ENCODE measurements at regions not wholly inside any gene's neighbourhood (a gene's known extent, or its start where the extent isn't known, plus 50 kb on each side); places are given as distances from the start of the nearest gene placed in this dataset.

DNA sequence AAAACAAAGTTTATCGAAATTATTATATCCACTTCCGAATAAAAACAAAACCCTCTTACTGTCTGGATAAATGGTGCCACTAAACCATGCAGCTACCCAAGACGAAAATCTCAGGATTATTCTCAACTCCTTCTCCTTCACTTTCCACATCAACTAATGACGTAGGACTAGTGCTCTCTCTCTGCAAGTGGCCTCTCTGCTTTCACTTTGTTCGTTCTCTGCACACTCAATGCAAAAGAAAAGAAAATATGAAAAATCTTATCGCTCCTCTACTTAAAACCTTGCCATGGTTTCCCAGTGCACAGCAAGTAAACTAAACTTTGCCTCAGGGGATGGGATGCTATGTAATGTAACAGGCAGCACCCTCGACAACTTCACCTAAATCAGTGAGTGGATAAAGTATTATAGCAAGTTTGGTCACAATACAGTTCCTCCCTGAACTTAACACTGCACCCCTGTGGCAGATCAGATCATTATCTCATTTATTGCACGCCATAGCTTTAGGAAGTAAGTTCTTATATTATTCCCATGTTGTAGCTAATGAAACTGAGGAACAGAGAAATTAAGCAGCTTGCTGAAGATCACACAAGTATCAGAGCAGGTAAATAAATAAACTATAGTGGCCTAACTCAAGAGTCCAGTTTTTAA, 262.7 kb upstream of the GADL1 start:
- DNase-seq, result no peak

GRCh38 chr3:31157893-31158620, 263.6 kb upstream of the GADL1 start:
- peak; percentile 4 for DNase-seq

- no peak for DNase-seq
Observed at GRCh38 chr3:31159331-31160039, 265.0 kb upstream of the GADL1 start.

DNA sequence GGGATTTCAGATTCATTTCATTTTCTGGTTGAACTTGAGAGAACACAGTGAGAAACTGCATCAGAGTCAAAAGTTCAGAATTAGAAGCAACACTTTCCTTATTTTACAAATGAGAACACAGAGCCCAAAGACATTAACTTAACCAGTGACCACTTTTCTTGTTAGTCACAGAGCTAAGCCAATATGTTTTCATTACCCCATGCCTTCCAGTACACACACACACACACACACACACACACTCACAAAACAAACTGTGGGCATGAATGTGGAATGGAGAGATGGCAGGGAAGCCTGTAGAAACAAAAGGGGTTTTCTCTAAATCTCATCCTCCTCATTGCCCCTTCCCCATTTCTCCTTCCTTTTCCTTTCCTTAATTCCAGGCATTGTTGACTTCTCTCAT, 267.4 kb upstream of the GADL1 start:
- no peak for DNase-seq

DNA sequence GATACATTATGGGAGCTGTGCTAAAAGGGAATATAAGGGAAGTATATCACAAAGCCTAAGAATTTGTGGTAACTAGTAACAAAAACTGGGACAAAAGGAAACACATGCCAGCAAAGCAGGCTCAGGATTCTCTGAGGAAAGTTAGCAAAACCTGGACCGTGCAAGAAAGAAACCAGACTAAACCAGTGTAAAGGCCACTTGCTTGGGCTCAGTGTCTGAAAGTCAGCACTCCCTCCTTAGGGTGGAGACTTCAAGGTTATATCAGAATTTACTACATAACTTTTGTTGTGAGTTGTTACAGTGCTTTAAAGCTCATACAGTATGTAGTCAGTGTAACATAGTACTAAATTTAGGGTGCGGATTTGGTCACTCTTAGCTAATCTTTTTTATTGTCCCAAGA, 269.9 kb upstream of the GADL1 start:
- no peak for DNase-seq

DNA sequence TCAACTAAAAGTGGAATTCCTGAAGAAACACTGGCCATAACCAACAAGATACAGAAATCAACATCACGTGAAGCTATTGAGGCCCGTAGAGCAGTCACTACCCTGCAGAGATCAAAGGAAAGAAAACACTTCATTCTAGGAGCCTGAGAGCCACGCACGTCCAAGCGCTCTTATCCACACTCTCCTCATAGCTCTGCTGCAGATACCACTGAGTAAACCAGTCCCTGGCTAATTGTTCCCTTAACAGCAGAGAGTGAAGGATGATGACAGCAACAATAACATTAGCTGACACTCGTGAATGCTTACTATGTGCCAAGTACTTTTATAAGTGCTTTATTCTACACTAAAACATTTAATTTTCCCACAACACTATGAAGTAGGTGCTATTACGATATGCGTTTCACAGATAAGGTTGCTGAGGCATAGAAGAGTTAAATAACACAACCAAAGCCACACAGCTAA, 271.0 kb upstream of the GADL1 start:
- DNase-seq, result peak; percentile 87

- no peak for DNase-seq
Observed at GRCh38 chr3:31166249-31166885, 271.9 kb upstream of the GADL1 start.

DNA sequence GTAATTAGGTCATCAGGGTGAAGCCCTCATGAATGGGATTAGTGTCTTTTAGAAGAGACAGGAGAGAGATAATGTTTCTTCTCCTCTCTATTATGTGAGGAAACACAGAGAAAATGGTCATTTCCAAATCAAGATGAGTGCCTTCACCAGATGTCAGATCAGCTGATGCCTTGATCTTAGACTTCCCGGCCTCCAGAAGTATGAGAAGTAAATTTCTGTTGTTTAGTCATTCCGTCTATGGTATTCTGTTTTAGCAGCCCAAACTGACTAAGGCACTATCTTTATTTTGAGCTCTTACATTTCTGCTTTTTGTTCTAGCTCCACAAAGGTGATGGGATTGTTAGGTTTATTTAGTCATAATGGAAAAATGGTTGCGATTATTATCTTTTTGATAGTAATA, 273.2 kb upstream of the GADL1 start:
- DNase-seq, result no peak

- DNase-seq, result no peak
Observed at GRCh38 chr3:31170932-31171670, 276.6 kb upstream of the GADL1 start.

DNA sequence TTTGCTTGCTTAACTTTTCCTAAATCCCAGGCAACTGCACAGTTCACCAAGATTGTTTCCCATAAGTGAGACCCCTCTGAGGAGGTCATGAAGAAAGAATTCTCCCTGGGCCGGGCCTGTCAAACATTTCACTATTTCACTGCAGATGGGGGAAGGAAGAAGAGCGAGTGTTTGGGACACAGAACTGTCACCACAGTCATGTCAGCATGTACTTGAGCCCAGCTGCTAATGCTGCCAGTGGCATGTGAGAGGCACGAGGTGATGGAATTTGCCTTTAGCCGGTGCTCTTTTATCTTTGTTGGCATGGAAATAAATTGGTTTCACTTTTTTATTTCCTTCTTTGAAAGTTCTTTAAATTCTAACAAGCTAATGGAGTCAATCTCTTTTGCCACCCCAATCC, 277.9 kb upstream of the GADL1 start:
- DNase-seq, result no peak

- DNase-seq, result no peak
Observed at GRCh38 chr3:31173118-31173718, 278.8 kb upstream of the GADL1 start.

- DNase-seq, result no peak
Observed at GRCh38 chr3:31174079-31174478, 279.6 kb upstream of the GADL1 start.

GRCh38 chr3:31176045-31176444, 281.6 kb upstream of the GADL1 start:
- DNase-seq, result no peak

GRCh38 chr3:31178467-31178866, 284.0 kb upstream of the GADL1 start:
- no peak for DNase-seq

GRCh38 chr3:31179768-31180167, 285.3 kb upstream of the GADL1 start:
- no peak for DNase-seq

GRCh38 chr3:31180274-31180673, 285.8 kb upstream of the GADL1 start:
- DNase-seq, result no peak

- DNase-seq, result no peak
Observed at GRCh38 chr3:31181661-31182060, 287.2 kb upstream of the GADL1 start.

DNA sequence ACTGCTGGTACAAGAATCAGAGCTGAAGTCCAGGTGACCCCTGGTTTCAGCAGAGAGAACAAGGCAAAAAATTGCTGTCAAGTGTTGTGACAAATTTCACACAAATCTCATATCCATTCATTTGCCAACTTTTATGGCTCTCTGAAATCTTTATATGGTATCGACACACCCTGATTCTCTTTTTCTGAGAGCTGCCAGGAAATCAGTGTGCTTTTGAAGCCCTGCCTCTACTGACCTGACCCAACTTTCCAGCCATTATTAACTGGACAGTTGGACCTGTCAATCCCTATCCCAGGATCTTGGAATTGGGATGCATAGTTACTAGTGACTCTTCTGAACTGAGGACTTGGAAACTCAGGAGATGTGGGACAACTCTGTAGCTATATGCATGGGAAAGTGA, 288.2 kb upstream of the GADL1 start:
- DNase-seq, result no peak

DNA sequence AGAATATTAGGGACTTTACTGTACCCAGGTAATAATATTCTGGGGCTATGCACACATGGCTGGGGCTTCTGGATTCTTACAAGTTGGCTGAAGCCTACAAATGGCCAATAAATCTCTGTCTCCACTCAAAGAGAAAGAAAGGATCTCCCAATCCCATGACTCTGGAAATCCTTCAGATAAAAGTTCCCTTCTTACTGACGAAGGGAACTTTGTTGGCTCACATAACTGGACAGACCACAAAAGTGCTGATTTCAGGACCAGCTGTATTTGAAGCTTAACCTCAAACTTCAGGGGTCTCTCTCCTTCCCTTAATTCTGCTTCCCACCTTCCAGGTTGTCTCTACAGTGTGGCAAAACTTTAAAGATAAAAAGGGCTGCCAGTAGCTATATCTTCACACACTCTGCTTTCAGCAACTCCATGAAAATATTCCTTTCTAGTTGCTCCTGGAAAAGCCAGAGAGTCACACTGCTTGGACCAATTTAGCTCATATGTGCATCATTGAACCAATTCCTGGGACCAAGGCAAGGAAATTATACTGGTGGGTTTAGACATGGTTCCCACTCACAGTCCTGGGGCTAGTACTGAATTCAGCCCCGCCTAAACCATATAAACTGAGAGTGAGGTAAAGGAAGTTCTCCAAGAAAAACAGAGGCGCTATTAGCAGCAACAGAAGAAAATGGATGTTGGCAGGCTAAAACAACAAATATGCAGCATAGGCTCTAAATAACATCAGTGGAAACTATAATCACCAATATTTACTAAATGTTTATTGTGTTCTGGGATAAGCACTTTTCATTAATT, 290.0 kb upstream of the GADL1 start:
- DNase-seq, result no peak

DNA sequence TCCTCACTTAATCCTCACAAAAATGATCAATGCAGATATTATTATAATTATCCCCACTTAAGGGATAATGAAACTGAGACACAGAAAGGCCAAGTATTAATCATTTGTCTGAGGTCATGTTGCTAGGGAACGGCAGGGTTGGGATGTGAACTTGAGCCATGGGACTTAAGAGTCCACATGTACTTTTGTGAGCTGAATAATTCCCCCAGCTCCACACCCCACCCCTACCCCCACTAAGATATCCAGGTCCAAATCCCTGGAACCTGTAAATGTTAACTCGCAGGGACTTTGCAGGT, 290.5 kb upstream of the GADL1 start:
- no peak for DNase-seq

GRCh38 chr3:31186041-31186440, 291.6 kb upstream of the GADL1 start:
- no peak for DNase-seq

GRCh38 chr3:31187380-31187779, 292.9 kb upstream of the GADL1 start:
- no peak for DNase-seq

Data from NCI-H345 (cell line).